HG02798 (cell line): ENCODE measurements at regions not wholly inside any gene's neighbourhood (a gene's known extent, or its start where the extent isn't known, plus 50 kb on each side); places are given as distances from the start of the nearest gene placed in this dataset.

Experiments
- ATAC-seq: cut with Tn5 transposase; IDR thresholded peaks from one replicate; pipeline ENCODE4 v1.9.1; 2021; ENCODE audit warnings: mild to moderate bottlenecking; ENCODE audit not compliant: unreplicated experiment, poor library complexity

DNA sequence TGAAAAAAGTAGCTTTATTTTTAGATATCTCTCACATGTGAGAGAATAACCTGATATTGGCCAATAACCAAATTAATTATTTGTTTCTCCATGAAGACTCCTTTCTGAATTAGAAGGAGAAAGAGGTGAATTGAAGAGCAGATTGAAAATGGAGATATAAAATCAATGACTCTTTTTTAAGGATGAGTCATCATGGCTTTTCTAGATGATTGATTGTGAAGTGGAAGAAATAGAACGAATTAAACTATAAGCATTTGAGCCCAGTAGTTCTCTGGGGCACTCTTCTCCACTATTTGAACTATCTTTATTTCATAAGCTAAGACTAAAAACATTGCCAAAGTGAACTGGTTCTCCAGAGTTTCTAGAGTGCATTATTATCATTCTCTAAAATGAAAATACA lies 137.2 kb upstream of the EDNRA start:
- ATAC-seq: no peak

DNA sequence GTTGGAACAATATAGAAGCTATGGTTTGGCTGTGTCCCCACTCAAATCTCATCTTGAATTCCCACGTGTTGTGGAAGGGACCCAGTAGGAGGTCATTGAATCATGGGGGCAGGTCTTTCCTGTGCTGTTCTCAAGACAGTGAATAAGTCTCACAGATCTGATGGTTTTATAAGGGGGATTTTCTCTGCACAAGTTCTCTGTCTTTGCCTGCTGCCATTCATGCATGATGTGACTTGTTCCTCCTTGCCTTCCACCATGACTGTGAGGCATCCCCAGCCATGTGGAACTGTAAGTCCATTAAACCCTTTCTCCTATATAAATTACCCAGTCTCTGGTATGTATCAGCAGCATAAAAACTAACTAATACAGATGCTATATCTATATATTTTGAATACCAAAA lies 135.2 kb upstream of the EDNRA start:
- ATAC-seq: no peak

DNA sequence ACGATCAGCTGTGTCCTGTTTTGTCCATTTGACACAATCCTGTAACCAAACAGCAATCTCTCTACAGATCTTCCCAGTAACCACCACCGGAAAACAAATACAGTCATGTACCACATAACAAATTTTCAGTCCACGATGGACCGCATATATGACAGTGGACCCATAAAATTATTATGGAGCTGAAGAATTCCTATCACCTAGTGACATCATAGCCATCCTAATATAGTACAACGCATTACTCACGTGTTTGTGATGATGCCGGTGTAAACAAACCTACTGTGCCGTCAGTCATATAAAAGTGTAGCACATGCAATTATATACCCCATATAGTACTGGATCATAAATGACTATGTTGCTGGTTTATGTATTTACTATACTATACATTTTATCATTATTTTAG lies 133.7 kb upstream of the EDNRA start:
- no peak for ATAC-seq

DNA sequence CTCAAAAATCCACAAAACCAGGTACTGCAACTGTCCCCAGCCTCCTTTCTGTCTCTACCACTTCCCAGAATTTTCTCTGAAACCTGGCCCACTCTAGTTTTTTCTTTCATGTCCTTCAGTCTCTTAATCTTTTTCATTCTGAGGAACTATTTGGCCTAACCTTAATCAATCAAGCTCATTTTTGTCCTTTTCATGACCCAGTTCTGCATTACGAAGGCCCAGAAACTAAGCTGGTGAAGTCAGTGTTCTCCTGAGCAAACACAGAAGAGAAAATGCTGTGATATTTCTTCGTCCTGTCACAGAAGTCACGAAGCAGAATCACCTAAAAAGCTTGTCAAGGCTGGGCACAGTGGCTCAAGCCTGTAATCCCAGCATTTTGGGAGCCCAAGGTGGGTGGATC lies 131.7 kb upstream of the EDNRA start:
- no peak for ATAC-seq

DNA sequence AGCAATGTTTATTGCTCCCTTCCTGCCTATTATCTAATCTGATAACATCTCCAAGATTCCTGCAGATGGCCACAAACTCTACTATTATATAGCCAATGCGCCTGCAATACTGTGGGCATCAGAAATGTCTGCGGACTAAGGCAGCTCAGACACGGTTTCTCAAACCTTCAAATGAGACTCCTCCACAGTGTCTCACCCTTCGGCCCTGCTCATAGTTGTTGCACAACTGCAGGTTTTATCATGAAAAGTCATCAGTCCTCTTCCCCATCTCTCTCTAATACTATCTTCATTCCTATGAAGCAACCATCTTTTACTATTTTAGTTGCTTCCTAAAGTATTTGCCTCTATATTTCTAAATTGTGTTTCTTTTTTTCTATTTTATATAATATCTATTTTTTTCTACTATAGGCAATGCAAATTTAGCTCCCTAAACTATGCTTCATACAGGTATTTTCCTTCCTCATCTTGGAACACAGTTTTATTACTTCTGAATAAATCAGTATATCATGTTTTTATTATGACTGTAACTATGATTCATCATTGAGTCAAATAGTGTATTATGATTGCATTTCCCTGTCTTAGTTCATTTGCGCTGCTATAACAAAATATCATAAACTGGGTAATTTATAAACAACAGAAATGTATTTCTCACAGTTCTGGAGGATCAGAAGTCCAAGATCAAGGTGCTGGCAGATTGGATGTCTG lies 129.7 kb upstream of the EDNRA start:
- ATAC-seq: no peak

DNA sequence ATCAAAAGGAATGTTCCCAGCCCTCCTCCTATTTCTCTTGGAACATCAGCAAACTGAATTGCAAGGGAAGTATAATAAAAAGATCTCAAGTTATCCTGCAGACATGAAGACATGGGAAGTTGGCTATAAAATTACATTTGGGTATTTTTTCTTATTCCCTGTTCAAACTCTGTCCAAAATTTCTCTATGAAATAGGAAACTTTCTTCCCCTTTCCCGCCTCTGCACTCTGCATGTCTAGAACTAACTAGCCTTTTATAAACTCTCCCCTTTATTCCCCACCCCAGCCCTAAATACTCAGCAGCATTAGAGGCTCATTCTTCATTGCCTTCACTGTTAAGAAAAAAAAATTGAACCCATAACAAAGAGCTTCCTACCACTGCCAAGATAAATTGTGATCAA lies 126.7 kb upstream of the EDNRA start:
- ATAC-seq: no peak

DNA sequence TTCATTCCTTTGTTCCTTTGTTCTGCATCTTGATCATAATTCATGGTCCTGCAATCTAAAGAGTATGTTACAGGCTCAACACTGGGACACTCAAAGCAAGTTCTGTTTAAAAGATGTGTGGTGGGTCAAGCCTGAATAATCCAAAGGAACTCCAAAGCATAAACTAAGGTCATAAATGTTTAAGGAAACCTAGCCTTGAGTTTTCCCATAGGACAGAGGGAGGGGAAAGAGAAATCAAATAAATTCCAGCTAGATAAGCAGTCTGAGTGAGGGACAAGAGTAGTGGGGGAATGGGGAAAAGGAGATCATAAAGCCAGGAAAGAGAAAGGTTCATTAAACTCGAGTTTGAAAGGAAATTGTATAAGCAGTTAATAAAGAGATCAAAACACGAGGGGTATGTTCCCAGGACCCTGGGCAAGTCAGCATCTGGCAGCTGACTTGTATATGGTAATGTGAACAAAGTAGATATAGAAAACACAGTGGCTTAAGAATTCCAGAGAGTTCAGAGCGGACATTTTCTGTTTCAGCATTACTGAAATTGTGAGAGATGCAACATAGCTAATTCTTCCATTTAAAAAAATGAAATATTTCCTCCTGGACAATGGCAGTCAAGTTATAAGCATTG lies 125.8 kb upstream of the EDNRA start:
- no peak for ATAC-seq

DNA sequence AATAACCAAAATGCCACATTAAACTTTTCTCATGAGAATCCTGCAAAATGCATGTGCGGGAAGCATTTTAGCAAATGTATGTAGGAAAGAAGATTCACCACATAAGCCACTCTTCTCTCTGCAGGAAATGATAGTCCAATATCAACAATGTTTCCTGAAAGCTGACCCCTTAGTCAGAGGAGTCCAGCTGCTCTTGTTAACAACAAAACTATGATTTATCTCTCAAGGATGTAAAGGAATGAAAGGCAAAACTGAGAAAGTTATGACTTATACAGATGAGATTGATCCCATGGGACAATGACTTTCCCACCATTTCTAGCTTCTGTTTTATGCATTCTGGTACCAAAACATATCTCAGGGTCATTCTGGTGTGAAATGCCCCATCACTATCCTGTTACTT lies 125.0 kb upstream of the EDNRA start:
- no peak for ATAC-seq

DNA sequence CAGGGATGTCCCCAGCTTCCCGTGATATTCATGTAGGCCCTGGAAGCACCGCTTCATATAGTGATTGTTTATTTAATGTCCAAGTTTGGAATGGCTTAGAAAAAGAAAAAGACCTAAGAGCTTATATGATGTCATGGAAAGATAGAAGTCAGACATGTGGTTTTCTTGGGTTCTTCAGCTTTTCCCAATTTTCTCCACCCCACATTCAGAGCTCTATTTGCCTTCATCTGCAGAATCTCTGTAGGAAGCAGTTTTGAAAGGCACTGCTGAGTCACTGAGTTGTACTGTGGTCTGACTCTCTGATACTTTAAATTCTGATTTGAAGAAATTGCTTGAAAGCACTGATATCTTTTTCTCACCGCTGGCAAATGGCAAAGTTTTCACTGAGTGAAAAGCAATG lies 120.6 kb upstream of the EDNRA start:
- ATAC-seq: no peak

DNA sequence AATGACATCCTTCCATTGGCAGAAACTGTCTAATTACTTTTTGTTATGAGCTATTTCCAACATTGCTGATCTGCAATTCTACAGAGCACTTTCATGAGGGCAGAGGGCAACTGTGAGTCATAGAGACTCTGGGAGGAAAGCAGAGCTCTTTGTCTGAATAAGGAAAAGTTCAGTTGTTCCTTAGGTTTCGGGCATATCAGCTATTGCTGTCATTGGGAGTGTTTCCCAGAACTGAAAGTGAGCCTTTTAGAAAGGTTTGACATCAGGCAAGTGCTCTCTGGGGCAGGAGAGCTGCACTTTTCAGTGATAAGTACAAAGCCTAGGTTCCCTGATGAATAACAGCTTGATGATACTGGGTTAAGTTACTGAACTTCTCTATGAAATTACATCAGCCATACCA lies 119.2 kb upstream of the EDNRA start:
- no peak for ATAC-seq

DNA sequence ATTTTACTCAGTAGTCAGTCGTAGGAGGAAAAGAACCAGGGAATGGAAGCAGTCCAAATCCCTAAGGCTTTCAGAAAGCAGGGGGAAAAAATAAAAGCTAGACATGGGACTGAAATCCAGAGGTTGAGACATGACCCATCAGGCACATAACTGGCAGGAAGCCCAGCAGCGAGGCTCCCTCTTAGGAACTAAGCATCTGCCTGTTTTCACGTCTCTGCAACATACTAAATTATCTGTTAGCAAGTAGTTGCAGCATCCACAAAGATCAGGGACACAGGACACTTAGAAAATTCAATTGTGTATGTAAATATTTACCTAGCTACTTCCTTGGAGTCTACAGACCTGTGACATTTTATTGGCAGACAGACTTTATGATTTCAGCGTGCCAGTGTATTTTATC lies 118.0 kb upstream of the EDNRA start:
- no peak for ATAC-seq

DNA sequence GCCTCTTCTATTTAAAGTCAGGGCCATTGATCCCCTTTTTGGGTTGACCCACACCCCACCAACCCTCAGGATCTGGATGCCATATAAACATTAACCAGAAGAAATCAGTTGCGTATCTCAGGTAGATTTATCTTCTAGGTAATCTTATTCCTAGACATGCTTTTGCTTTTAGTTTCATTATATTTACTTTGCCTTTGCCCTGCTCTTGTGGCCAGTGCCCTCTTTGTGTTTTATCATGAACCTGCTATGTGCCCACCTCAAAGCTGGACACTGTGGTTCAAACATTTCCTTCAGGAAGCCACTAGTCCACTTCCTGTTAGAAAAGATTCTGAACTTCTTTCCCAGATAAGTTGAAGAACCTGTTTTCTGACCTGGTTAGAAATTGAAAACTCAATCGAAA lies 117.4 kb upstream of the EDNRA start:
- no peak for ATAC-seq

DNA sequence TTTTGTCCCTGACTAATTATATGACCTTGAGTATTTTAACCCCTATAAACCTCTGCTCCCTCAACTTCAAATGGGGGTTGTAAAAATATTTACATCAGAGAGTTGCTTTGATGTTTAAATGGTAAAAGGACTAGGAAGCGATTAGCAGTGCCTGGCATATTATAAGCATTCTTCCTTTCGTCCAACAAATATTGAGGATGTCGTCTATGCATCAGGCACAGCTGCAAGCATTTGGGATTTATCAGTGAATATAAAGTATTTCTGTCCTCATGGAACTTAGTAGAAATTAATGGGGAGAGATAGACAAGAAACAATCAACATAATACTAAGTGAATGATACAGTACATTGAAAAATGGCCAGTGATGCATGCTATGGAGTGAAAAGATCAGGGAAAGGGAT lies 115.5 kb upstream of the EDNRA start:
- no peak for ATAC-seq

DNA sequence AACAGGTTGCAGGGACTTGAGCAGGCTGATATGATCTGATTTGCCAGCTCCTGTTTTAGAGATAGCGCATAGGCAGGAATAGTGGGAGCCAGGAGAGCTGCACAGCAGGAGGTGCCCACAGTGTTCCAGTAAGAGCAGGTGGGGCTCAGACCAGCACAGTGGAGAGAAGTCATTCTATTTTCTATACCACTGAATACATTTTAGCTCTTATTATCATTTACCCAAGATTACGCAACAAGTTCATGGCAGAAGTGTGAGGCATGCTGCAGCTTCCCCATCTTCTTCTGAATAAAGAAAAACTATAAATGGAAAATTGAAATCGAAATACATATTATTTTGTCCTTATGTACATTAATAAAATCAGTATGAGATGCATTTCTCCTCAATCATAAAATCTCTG lies 114.7 kb upstream of the EDNRA start:
- no peak for ATAC-seq

DNA sequence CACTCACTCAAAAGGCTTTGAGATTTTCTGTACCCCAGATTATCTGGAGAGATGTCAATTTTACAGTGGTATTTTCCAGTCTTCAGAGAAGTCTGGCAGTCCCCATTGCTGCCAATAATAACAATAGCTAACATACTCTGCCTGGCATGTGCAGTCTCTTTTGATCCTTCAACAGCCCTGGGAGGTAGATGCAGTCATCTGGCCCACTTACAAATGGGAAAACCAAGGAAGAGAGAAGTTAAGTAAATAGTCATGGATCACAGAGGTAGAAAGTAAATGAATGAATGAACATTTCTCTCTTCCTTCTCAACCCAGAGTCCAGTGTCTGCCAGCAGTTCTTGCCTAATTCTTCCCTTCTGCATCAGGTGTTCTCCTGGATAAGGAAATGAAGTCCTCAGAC lies 113.0 kb upstream of the EDNRA start:
- ATAC-seq: no peak

DNA sequence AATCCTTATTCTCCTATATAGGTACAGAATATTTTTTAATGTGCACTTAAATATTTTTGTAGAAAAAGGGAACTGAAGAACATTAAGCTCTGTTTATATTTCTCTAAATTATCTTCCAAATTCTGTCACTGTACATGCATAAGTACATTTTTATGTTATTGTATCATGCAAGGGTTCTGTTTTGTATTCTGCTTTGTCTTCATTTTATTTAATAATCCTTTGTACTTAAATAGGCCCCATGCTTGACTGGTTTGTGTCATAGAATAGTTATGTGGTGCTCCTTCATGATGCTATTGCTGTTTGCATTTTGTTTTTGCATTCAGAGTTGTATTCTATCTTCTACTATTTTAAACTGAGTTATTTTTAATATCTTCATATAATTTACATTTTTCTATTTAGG lies 111.9 kb upstream of the EDNRA start:
- ATAC-seq: no peak

DNA sequence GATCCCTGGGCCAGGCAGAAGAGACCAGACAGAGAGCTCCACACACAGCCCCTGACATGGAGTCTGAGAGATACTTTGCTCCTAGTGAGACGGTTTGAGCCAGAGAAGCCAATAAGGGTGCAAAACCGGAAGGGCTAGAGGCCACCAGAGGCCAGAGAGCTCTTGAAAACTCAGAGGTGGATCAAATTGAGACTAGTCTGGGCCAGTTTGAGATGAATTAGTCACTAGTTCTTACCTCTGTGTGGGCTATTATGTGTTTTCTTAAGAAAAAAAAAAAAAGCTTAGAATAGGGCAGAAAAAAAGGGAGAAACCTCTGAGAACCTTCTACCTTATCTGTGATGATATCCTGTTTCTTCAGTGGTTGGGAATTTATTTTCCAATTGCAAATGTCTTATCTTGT lies 110.4 kb upstream of the EDNRA start:
- ATAC-seq: no peak

DNA sequence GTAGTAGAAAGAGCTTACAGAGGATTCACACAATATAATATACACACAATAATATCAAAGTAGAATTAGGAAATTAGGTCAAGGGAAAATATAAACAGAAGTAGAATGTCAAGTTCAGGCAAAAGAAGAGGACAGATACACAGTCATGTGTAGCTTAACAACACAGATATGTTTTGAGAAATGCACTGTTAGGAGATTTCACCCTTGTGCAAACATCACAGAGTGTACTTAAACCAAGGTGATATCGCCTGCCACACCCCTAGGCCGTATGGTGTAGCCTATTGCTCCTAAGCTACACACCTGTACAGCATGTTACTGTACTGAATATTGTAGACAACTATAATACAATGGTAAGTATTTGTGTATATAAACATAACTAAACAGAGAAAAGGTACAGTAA lies 110.0 kb upstream of the EDNRA start:
- no peak for ATAC-seq

DNA sequence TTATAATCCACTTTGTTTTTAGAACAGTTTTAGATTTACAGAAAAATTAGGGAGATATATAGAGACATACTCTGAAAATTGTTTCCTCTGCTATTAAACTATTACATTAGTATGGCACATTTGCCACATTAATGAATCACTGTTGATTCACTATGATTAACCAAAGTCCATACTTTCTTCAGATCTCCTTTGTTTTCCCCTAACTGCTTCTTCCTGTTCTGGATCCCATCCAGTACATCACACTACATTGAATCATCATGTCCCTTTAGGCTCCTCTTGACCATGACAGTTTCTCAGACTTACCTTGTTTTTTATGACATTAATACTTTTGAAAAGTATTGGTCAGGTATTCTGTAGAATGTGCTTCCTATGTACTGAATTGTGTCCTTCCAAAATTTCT lies 109.2 kb upstream of the EDNRA start:
- ATAC-seq: no peak

DNA sequence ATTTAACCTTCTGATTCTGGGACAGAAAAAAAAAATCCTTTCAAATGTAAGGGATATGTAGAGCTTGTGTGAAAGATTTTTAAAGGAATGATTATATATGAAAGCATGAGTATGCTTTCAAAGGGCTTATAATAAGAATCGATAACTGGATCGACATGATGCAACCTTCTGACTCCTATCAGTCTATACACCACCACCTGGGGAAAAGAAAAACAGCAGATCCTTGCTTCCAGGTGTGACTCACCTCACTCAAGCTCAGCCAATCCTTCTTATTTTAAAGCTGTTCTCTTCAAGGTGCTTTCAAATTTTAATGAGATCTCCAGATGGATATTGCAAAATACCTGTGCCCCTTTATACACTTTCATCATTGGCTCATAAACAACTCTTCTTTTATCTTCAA lies 102.1 kb upstream of the EDNRA start:
- ATAC-seq: no peak

DNA sequence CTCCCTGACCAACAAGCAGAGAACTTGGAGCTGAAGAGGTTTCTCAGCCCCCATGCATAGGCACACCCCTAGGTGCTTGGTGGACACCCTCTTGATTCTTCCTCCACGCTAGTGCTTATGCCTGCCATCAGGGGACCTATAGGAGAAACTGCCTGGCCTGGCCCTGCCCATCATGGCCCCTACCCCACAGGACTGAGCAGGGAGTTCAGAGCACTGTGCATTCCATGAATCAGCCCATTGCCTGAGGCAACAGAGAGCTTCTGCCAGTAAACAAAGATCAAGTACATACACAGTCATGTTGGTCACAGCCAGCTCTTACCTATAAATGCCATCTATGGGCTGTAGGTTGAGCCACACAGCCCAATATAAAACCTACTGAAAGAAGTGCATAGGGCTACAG lies 99.1 kb upstream of the EDNRA start:
- ATAC-seq: no peak

DNA sequence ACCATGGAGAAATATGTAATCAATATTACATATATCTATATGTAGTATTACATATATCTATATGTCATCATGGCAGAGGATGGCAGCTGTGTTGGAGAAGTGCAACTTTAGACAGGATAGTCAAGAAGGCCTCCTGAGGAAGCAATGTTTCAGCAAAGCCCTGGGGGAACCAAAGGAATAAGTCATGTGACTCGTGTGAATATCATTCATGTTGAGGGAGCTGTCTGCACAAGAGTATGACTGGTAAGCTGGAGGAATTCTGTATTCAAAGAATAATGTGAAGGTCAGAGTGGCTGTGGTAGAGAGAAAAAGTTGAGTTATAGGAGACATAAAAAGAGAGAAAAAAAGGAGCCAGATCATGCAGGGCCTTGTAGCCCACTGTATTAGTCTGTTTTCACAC lies 92.9 kb upstream of the EDNRA start:
- ATAC-seq: no peak

DNA sequence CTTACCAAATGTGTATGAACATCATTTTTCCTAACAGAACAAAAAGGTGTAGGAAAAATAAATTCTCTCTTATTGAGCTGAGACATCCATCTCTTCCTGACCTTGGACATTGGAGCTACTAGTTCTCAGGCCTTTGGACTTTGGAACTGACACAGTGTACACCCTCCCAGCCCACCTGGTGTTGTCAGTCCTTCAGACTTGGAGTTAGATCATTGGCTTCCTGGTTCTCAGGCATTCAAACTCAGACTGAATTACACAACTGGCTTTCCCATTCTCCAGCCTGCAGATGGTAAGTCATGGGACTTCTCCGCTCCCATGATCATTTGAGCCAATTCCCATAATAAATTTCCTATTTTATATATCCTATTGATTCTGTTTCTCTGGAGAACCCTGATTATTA lies 84.8 kb upstream of the EDNRA start:
- ATAC-seq: no peak
